Loucy (cell line): ENCODE measurements at regions not wholly inside any gene's neighbourhood (a gene's known extent, or its start where the extent isn't known, plus 50 kb on each side); places are given as distances from the start of the nearest gene placed in this dataset.

Source experiments
- H2AFZ ChIP-seq: fragments of 200-600 bp; sonication (generic); 2 replicates; pipeline ENCODE4 v1.6.0; 2016; ENCODE audit warnings: antibody characterized with exemption, mild to moderate bottlenecking, low read length, moderate library complexity
- H3F3A ChIP-seq: fragments of 200-600 bp; 2 replicates; pipeline ENCODE4 v1.6.0; 2016; ENCODE audit warnings: antibody characterized with exemption, low read depth, mild to moderate bottlenecking
- H3K27me3 ChIP-seq: fragments of 200-600 bp; sonication (generic); 2 replicates; pipeline ENCODE4 v1.6.1; 2014; ENCODE audit warnings: low read length, mild to moderate bottlenecking; ENCODE audit not compliant: insufficient read depth, poor library complexity, severe bottlenecking
- H3K36me3 ChIP-seq: fragments of 200-600 bp; sonication (generic); 2 replicates; pipeline ENCODE4 v1.6.1; 2016; ENCODE audit warnings: low read length; ENCODE audit not compliant: insufficient read depth
- H3K4me1 ChIP-seq: fragments of 200-600 bp; sonication (generic); 2 replicates; pipeline ENCODE4 v1.5.1; 2014; ENCODE audit warnings: low read length, mild to moderate bottlenecking; ENCODE audit not compliant: insufficient read depth, poor library complexity, severe bottlenecking
- H3K4me2 ChIP-seq: fragments of 200-600 bp; sonication (generic); 2 replicates; pipeline ENCODE4 v1.6.0; 2014; ENCODE audit warnings: antibody characterized with exemption, low read length, low read depth, mild to moderate bottlenecking; ENCODE audit not compliant: poor library complexity, severe bottlenecking
- H3K4me3 ChIP-seq: fragments of 200-600 bp; sonication (generic); 2 replicates; pipeline ENCODE4 v1.5.1; 2014; ENCODE audit warnings: low read length, mild to moderate bottlenecking, mixed read lengths; ENCODE audit not compliant: poor library complexity, severe bottlenecking
- H3K79me2 ChIP-seq: fragments of 200-600 bp; sonication (generic); 2 replicates; pipeline ENCODE4 v1.6.1; 2014; ENCODE audit warnings: low read length; ENCODE audit not compliant: insufficient read depth
- H3K9ac ChIP-seq: fragments of 200-600 bp; sonication (generic); 2 replicates; pipeline ENCODE4 v1.6.0; 2014; ENCODE audit warnings: mild to moderate bottlenecking, low read depth, low read length, moderate library complexity; ENCODE audit not compliant: poor library complexity, severe bottlenecking
- H3K9me2 ChIP-seq: fragments of 200-600 bp; sonication (generic); replicated peaks from 2 replicates; pipeline ENCODE4 v1.6.1; 2016; ENCODE audit warnings: low read depth, low read length, mixed read lengths
- H3K9me3 ChIP-seq: fragments of 200-600 bp; sonication (generic); 2 replicates; pipeline ENCODE4 v1.6.1; 2014; ENCODE audit warnings: mild to moderate bottlenecking, antibody characterized with exemption, low read length, low read depth; ENCODE audit not compliant: insufficient read depth
- H4K20me1 ChIP-seq: fragments of 200-600 bp; sonication (generic); 2 replicates; pipeline ENCODE4 v1.6.0; 2014; ENCODE audit warnings: antibody characterized with exemption, low read length, mild to moderate bottlenecking; ENCODE audit not compliant: insufficient read depth, poor library complexity, severe bottlenecking
- CTCF ChIP-seq: fragments of 200-600 bp; sonication (generic); conservative IDR thresholded peaks from 2 replicates; pipeline ENCODE4 v1.5.1; 2014; ENCODE audit warnings: mild to moderate bottlenecking, antibody characterized with exemption, low read length
- EZH2phosphoT487 ChIP-seq: fragments of 200-600 bp; IDR thresholded peaks from 2 replicates; pipeline ENCODE4 v1.6.1; 2018; ENCODE audit warnings: antibody characterized with exemption, mild to moderate bottlenecking, moderate library complexity, borderline replicate concordance

GRCh38 chr16:86347916-86348555 lies 162.3 kb upstream of the FOXF1 start:
- no peaks in the 10 kb centered on the region for H3K36me3 ChIP-seq
- no peak overlapping the region for H3K4me2 ChIP-seq
- no peaks in the 10 kb centered on the region for H3K79me2 ChIP-seq
- no peak overlapping the region for H2AFZ ChIP-seq
- H3K9me3 ChIP-seq, result no peaks in the 10 kb centered on the region
- H3K4me3 ChIP-seq, result no peak overlapping the region
- no peaks in the 10 kb centered on the region for H3K4me1 ChIP-seq
- H4K20me1 ChIP-seq, result no peaks in the 10 kb centered on the region
- H3K9me2 ChIP-seq, result no peaks in the 10 kb centered on the region
- no peaks in the 10 kb centered on the region for H3K27me3 ChIP-seq
- no peak for TF ChIP-seq EZH2phosphoT487
- TF ChIP-seq CTCF, result no peak
- H3F3A ChIP-seq, result no peaks in the 10 kb centered on the region
- H3K9ac ChIP-seq, result no peak overlapping the region

GRCh38 chr16:86349338-86349900 lies 160.9 kb upstream of the FOXF1 start:
- no peak overlapping the region for H2AFZ ChIP-seq
- H3K4me3 ChIP-seq, result no peak overlapping the region
- no peaks in the 10 kb centered on the region for H3K79me2 ChIP-seq
- no peaks in the 10 kb centered on the region for H4K20me1 ChIP-seq
- H3K27me3 ChIP-seq, result no peaks in the 10 kb centered on the region
- H3K4me2 ChIP-seq, result no peak overlapping the region
- no peaks in the 10 kb centered on the region for H3F3A ChIP-seq
- H3K9ac ChIP-seq, result no peak overlapping the region
- no peaks in the 10 kb centered on the region for H3K9me3 ChIP-seq
- no peaks in the 10 kb centered on the region for H3K36me3 ChIP-seq
- TF ChIP-seq CTCF, result no peak
- no peak for TF ChIP-seq EZH2phosphoT487
- no peaks in the 10 kb centered on the region for H3K4me1 ChIP-seq
- H3K9me2 ChIP-seq, result no peaks in the 10 kb centered on the region

- H3K9ac ChIP-seq, result no peak overlapping the region
- TF ChIP-seq EZH2phosphoT487, result no peak
- no peak for TF ChIP-seq CTCF
- H3K27me3 ChIP-seq, result no peaks in the 10 kb centered on the region
- no peaks in the 10 kb centered on the region for H3K4me1 ChIP-seq
- no peak overlapping the region for H2AFZ ChIP-seq
- no peaks in the 10 kb centered on the region for H3K9me2 ChIP-seq
- H4K20me1 ChIP-seq, result no peaks in the 10 kb centered on the region
- no peaks in the 10 kb centered on the region; the same call in 1 of the 2 replicates for H3K9me3 ChIP-seq
- no peak overlapping the region for H3K4me2 ChIP-seq
- H3K36me3 ChIP-seq, result no peaks in the 10 kb centered on the region
- no peaks in the 10 kb centered on the region for H3K79me2 ChIP-seq
- H3F3A ChIP-seq, result no peaks in the 10 kb centered on the region
- H3K4me3 ChIP-seq, result no peak overlapping the region
Observed at GRCh38 chr16:86350289-86350688, 160.0 kb upstream of the FOXF1 start.
